ENCODE measurements at regions not wholly inside any gene's neighbourhood (a gene's known extent, or its start where the extent isn't known, plus 50 kb on each side); places are given as distances from the start of the nearest gene placed in this dataset.

- TF ChIP-seq ZNF318 (CRISPR knock-in tag; IDR thresholded peaks at IDR 0.05) (no peak), NFE2L2 (IDR thresholded peaks at IDR 0.05; ENCODE audit: low read length) (no peak), NR1H2 (CRISPR knock-in tag; IDR thresholded peaks at IDR 0.05; ENCODE audit: borderline replicate concordance, low read depth) (no peak), TERF1 (CRISPR knock-in tag; IDR thresholded peaks at IDR 0.05) (no peak), ZNF253 (CRISPR knock-in tag; IDR thresholded peaks at IDR 0.05; ENCODE audit: borderline replicate concordance) (no peak), CSRNP2 (CRISPR knock-in tag; conservative IDR thresholded peaks at IDR 0.05; ENCODE audit: low read depth) (no peak), ZMYM2 (CRISPR knock-in tag; IDR thresholded peaks at IDR 0.05) (no peak), SOX5 (CRISPR knock-in tag; IDR thresholded peaks at IDR 0.05; ENCODE audit: borderline replicate concordance) (no peak), ZSCAN12 (CRISPR knock-in tag; IDR thresholded peaks at IDR 0.05) (no peak), PHF20 (CRISPR knock-in tag; IDR thresholded peaks at IDR 0.05) (no peak), ATF3 (CRISPR knock-in tag; IDR thresholded peaks at IDR 0.05) (no peak), ZNF451 (CRISPR knock-in tag; IDR thresholded peaks at IDR 0.05) (no peak), MNT (IDR thresholded peaks at IDR 0.05) (no peak), KDM4B (CRISPR knock-in tag; IDR thresholded peaks at IDR 0.05) (no peak), ZNF12 (CRISPR knock-in tag; IDR thresholded peaks at IDR 0.05) (no peak), FOXJ3 (CRISPR knock-in tag; IDR thresholded peaks at IDR 0.05; ENCODE audit: borderline replicate concordance) (no peak)
Observed at GRCh38 chr6:144493035-144493910, 208.1 kb downstream of the UTRN start (continued).

Measured in HepG2 (cell line).